ENCODE measurements at regions not wholly inside any gene's neighbourhood (a gene's known extent, or its start where the extent isn't known, plus 50 kb on each side); places are given as distances from the start of the nearest gene placed in this dataset.

GRCh38 chr2:21277068-21278056 lies 153.6 kb downstream of the TDRD15 start:
- ATAC-seq, result no peak
- Histone ChIP-seq H3K4me2 (ENCODE audit: low read length) (no peak overlapping the region), H3K4me1 (ENCODE audit: control insufficient read depth in 1 of 2, insufficient read depth in 2 of 2, low read length in 2 of 2) (no peaks in the 10 kb centered on the region), H3K36me3 (ENCODE audit: control insufficient read depth in 1 of 2, insufficient read depth in 2 of 2, low read length in 2 of 2) (no peaks in the 10 kb centered on the region), H2AFZ (ENCODE audit: low read depth, low read length, poor library complexity, severe bottlenecking) (no peak overlapping the region), H4K20me1 (ENCODE audit: insufficient read depth) (no peaks in the 10 kb centered on the region), H3K9me3 (ENCODE audit: control insufficient read depth in 1 of 2, insufficient read depth in 1 of 2, low read depth in 1 of 2, low read length in 2 of 2) (no peaks in the 10 kb centered on the region), H3K9me2 (ENCODE audit: insufficient read depth) (no peaks in the 10 kb centered on the region), H3K4me3 (replicated peaks in 1 of 2; ENCODE audit: low read depth in 1 of 2, low read length in 2 of 2) (no peak overlapping the region), H3K79me2 (ENCODE audit: insufficient read depth, low read length) (no peaks in the 10 kb centered on the region), H3K27me3 (ENCODE audit: insufficient read depth, low read length) (peaks cover 4% of the 10 kb centered on the region; the same call in 1 of the 2 replicates), H3K27ac (ENCODE audit: low read depth, low read length) (no peak overlapping the region), H3K9ac (ENCODE audit: low read length) (no peak overlapping the region)
- TF ChIP-seq JUND (IDR thresholded peaks at IDR 0.05), result no peak
- TF ChIP-seq ZBTB33 (IDR thresholded peaks at IDR 0.05; ENCODE audit: extremely low read depth, insufficient replicate concordance, low read length), result no peak
- no peak for TF ChIP-seq YY1 (IDR thresholded peaks at IDR 0.05; ENCODE audit: extremely low read depth, insufficient replicate concordance, low read depth, low read length)
- no peak for TF ChIP-seq EZH2phosphoT487 (IDR thresholded peaks at IDR 0.05; ENCODE audit: borderline replicate concordance)
- no peak for TF ChIP-seq ZFX (IDR thresholded peaks at IDR 0.05)
- no peak for TF ChIP-seq SIN3A (IDR thresholded peaks at IDR 0.05; ENCODE audit: low read depth)
- ChIA-PET CTCF (no interaction called here), RAD21 (ENCODE audit: low non-redundant PET in 1 of 2, low total read pairs in 2 of 2, uncharacterized antibody in 2 of 2, unreplicated experiment in 2 of 2) (no interaction called here), POLR2A (no interaction called here)
- DNase-seq (ENCODE audit: low read depth, low spot score), result no peak
- no TSS peak for BruUV-seq (replicated peaks)
- intact Hi-C loops (cut with micrococcal nuclease), result no loop called here

GRCh38 chr2:21279525-21279924 lies 155.8 kb downstream of the TDRD15 start:
- Histone ChIP-seq H3K9ac (ENCODE audit: low read length) (no peak overlapping the region), H3K79me2 (ENCODE audit: insufficient read depth, low read length) (no peaks in the 10 kb centered on the region), H3K27me3 (ENCODE audit: insufficient read depth, low read length) (peaks cover 4% of the 10 kb centered on the region; the same call in 1 of the 2 replicates), H3K9me3 (ENCODE audit: control insufficient read depth in 1 of 2, insufficient read depth in 1 of 2, low read depth in 1 of 2, low read length in 2 of 2) (no peaks in the 10 kb centered on the region), H4K20me1 (ENCODE audit: insufficient read depth) (no peaks in the 10 kb centered on the region), H3K9me2 (ENCODE audit: insufficient read depth) (no peaks in the 10 kb centered on the region), H3K27ac (ENCODE audit: low read depth, low read length) (no peak overlapping the region), H3K4me2 (ENCODE audit: low read length) (no peak overlapping the region), H3K4me3 (replicated peaks in 1 of 2; ENCODE audit: low read depth in 1 of 2, low read length in 2 of 2) (no peak overlapping the region), H3K36me3 (ENCODE audit: control insufficient read depth in 1 of 2, insufficient read depth in 2 of 2, low read length in 2 of 2) (no peaks in the 10 kb centered on the region), H3K4me1 (ENCODE audit: control insufficient read depth in 1 of 2, insufficient read depth in 2 of 2, low read length in 2 of 2) (no peaks in the 10 kb centered on the region), H2AFZ (ENCODE audit: low read depth, low read length, poor library complexity, severe bottlenecking) (no peak overlapping the region)
- intact Hi-C loops (cut with micrococcal nuclease), result no loop called here
- DNase-seq (ENCODE audit: low read depth, low spot score) (no peak), ATAC-seq (no peak)
- ChIA-PET CTCF (no interaction called here), POLR2A (no interaction called here), RAD21 (ENCODE audit: low non-redundant PET in 1 of 2, low total read pairs in 2 of 2, uncharacterized antibody in 2 of 2, unreplicated experiment in 2 of 2) (no interaction called here)
- TF ChIP-seq EGR1 (IDR thresholded peaks at IDR 0.05; ENCODE audit: low read depth), result no peak
- BruUV-seq (replicated peaks), result no TSS peak
